Stimulated activated naive CD8-positive, alpha-beta T cell treated with anti-CD3 and anti-CD28 coated beads, Interleukin-15, amount 100 ng/mL, for 72 hours (primary cell): ENCODE measurements at regions not wholly inside any gene's neighbourhood (a gene's known extent, or its start where the extent isn't known, plus 50 kb on each side); places are given as distances from the start of the nearest gene placed in this dataset.

Source experiments
- ATAC-seq: fragments of 150-1000 bp; cut with Tn5 transposase; 2 replicates; pipeline ENCODE4 v1.10.0; 2021; ENCODE audit warnings: mild to moderate bottlenecking, moderate library complexity
- DNase-seq, 2 donors: peaks; one replicate each; pipeline ENCODE4 v3.0.0; 2021 to 2022
- H3K27ac Mint-ChIP-seq, 2 donors: one replicate each; pipeline ENCODE4 v1.8.0; 2022; ENCODE audit warnings: mild to moderate bottlenecking in 2 of 2, mixed read lengths in 2 of 2, moderate library complexity in 2 of 2
- H3K27me3 Mint-ChIP-seq: one replicate; pipeline ENCODE4 v1.8.0; 2022; ENCODE audit warnings: mixed read lengths
- H3K4me1 Mint-ChIP-seq: one replicate; pipeline ENCODE4 v1.8.0; 2022; ENCODE audit warnings: mild to moderate bottlenecking, mixed read lengths
- H3K4me3 Mint-ChIP-seq, 2 donors: one replicate each; pipeline ENCODE4 v1.8.0; 2022; ENCODE audit warnings: mild to moderate bottlenecking in 2 of 2, mixed read lengths in 2 of 2, moderate library complexity in 1 of 2
- H3K9me3 Mint-ChIP-seq, 2 donors: one replicate each; pipeline ENCODE4 v1.8.0; 2022; ENCODE audit warnings: mixed read lengths in 2 of 2

GRCh38 chr5:114208588-114208987 is 153.3 kb upstream of the KCNN2 start:
- Mint-ChIP-seq H3K4me1 (no peaks in the 10 kb centered on the region), H3K27me3 (no peaks in the 10 kb centered on the region), H3K4me3 (no peak overlapping the region), H3K9me3 (no peaks in the 10 kb centered on the region), H3K27ac (no peak overlapping the region)
- DNase-seq: no peak
- no peak for ATAC-seq

GRCh38 chr5:114210662-114211061 is 151.2 kb upstream of the KCNN2 start:
- H3K27me3 Mint-ChIP-seq: no peaks in the 10 kb centered on the region
- no peak overlapping the region for H3K4me3 Mint-ChIP-seq
- no peak overlapping the region for H3K27ac Mint-ChIP-seq
- H3K9me3 Mint-ChIP-seq: no peaks in the 10 kb centered on the region
- ATAC-seq (no peak), DNase-seq (no peak)
- H3K4me1 Mint-ChIP-seq: no peaks in the 10 kb centered on the region

GRCh38 chr5:114221807-114222206 is 140.1 kb upstream of the KCNN2 start:
- peaks cover 0 to 18% of the 10 kb centered on the region in 2 donors for H3K9me3 Mint-ChIP-seq
- no peak overlapping the region for H3K27ac Mint-ChIP-seq
- ATAC-seq: no peak
- no peaks in the 10 kb centered on the region for H3K27me3 Mint-ChIP-seq
- DNase-seq: no peak
- no peaks in the 10 kb centered on the region for H3K4me1 Mint-ChIP-seq
- no peak overlapping the region for H3K4me3 Mint-ChIP-seq

- H3K4me1 Mint-ChIP-seq: no peaks in the 10 kb centered on the region
Measured at GRCh38 chr5:114223866-114224265, 138.0 kb upstream of the KCNN2 start.

GRCh38 chr5:114237766-114238165 is 124.1 kb upstream of the KCNN2 start:
- Mint-ChIP-seq H3K27me3 (no peaks in the 10 kb centered on the region), H3K9me3 (peaks cover 0 to 9% of the 10 kb centered on the region in 2 donors), H3K27ac (no peak overlapping the region), H3K4me1 (no peaks in the 10 kb centered on the region), H3K4me3 (no peak overlapping the region)
- ATAC-seq (no peak), DNase-seq (no peak)

More at GRCh38 chr5:114223866-114224265, 138.0 kb upstream of the KCNN2 start:
- H3K9me3 Mint-ChIP-seq: peaks cover 0 to 3% of the 10 kb centered on the region in 2 donors
- H3K27me3 Mint-ChIP-seq: no peaks in the 10 kb centered on the region
- H3K27ac Mint-ChIP-seq: no peak overlapping the region
- DNase-seq (no peak), ATAC-seq (no peak)
- H3K4me3 Mint-ChIP-seq: no peak overlapping the region

GRCh38 chr5:114238771-114239313 is 123.0 kb upstream of the KCNN2 start:
- no peak for DNase-seq
- peaks cover 0 to 9% of the 10 kb centered on the region in 2 donors for H3K9me3 Mint-ChIP-seq
- ATAC-seq: no peak
- H3K27me3 Mint-ChIP-seq: no peaks in the 10 kb centered on the region
- H3K4me3 Mint-ChIP-seq: no peak overlapping the region
- H3K4me1 Mint-ChIP-seq: no peaks in the 10 kb centered on the region
- no peak overlapping the region for H3K27ac Mint-ChIP-seq

GRCh38 chr5:114243281-114243971 is 118.4 kb upstream of the KCNN2 start:
- DNase-seq: no peak
- Mint-ChIP-seq H3K4me3 (no peak overlapping the region), H3K4me1 (no peaks in the 10 kb centered on the region), H3K27me3 (no peaks in the 10 kb centered on the region), H3K9me3 (no peaks in the 10 kb centered on the region), H3K27ac (no peak overlapping the region)
- ATAC-seq: no peak

- Mint-ChIP-seq H3K4me3 (no peak overlapping the region), H3K27ac (no peak overlapping the region), H3K27me3 (no peaks in the 10 kb centered on the region), H3K9me3 (no peaks in the 10 kb centered on the region), H3K4me1 (no peaks in the 10 kb centered on the region)
- ATAC-seq (no peak), DNase-seq (no peak)
Measured at GRCh38 chr5:114243972-114244317, 117.9 kb upstream of the KCNN2 start.

GRCh38 chr5:114249823-114250222 is 112.0 kb upstream of the KCNN2 start:
- Mint-ChIP-seq H3K4me1 (no peaks in the 10 kb centered on the region), H3K9me3 (no peaks in the 10 kb centered on the region), H3K27ac (no peak overlapping the region), H3K27me3 (no peaks in the 10 kb centered on the region), H3K4me3 (no peak overlapping the region)
- ATAC-seq (no peak), DNase-seq (no peak)

GRCh38 chr5:114250536-114250935 is 111.3 kb upstream of the KCNN2 start:
- no peak overlapping the region for H3K4me3 Mint-ChIP-seq
- no peaks in the 10 kb centered on the region for H3K4me1 Mint-ChIP-seq
- no peak overlapping the region for H3K27ac Mint-ChIP-seq
- H3K27me3 Mint-ChIP-seq: no peaks in the 10 kb centered on the region
- H3K9me3 Mint-ChIP-seq: no peaks in the 10 kb centered on the region
- ATAC-seq (no peak), DNase-seq (no peak)

GRCh38 chr5:114252226-114252625 is 109.6 kb upstream of the KCNN2 start:
- no peak for DNase-seq
- no peak overlapping the region for H3K4me3 Mint-ChIP-seq
- no peak for ATAC-seq
- H3K4me1 Mint-ChIP-seq: no peaks in the 10 kb centered on the region
- no peaks in the 10 kb centered on the region for H3K9me3 Mint-ChIP-seq
- H3K27me3 Mint-ChIP-seq: no peaks in the 10 kb centered on the region
- H3K27ac Mint-ChIP-seq: no peak overlapping the region

GRCh38 chr5:114255260-114255659 is 106.6 kb upstream of the KCNN2 start:
- Mint-ChIP-seq H3K4me1 (no peaks in the 10 kb centered on the region), H3K4me3 (no peak overlapping the region), H3K27me3 (no peaks in the 10 kb centered on the region), H3K9me3 (peaks cover 6 to 7% of the 10 kb centered on the region in 2 donors), H3K27ac (no peak overlapping the region)
- ATAC-seq (no peak), DNase-seq (no peak)

GRCh38 chr5:114261989-114262388 is 99.9 kb upstream of the KCNN2 start:
- no peaks in the 10 kb centered on the region for H3K4me1 Mint-ChIP-seq
- H3K4me3 Mint-ChIP-seq: no peak overlapping the region
- no peak for ATAC-seq

GRCh38 chr5:114265432-114266060 is 96.3 kb upstream of the KCNN2 start:
- H3K9me3 Mint-ChIP-seq: no peaks in the 10 kb centered on the region

More at GRCh38 chr5:114261989-114262388, 99.9 kb upstream of the KCNN2 start:
- peaks cover 6 to 8% of the 10 kb centered on the region in 2 donors for H3K9me3 Mint-ChIP-seq
- no peaks in the 10 kb centered on the region for H3K27me3 Mint-ChIP-seq
- H3K27ac Mint-ChIP-seq: no peak overlapping the region
- no peak for DNase-seq

GRCh38 chr5:114266374-114266773 is 95.5 kb upstream of the KCNN2 start:
- DNase-seq: no peak
- H3K9me3 Mint-ChIP-seq: no peaks in the 10 kb centered on the region
- no peak for ATAC-seq
- H3K27me3 Mint-ChIP-seq: no peaks in the 10 kb centered on the region
- peak overlapping the region in 1 of 2 donors; percentile 59 for H3K27ac Mint-ChIP-seq
- no peaks in the 10 kb centered on the region for H3K4me1 Mint-ChIP-seq
- no peak overlapping the region for H3K4me3 Mint-ChIP-seq

More at GRCh38 chr5:114265432-114266060, 96.3 kb upstream of the KCNN2 start:
- Mint-ChIP-seq H3K27me3 (no peaks in the 10 kb centered on the region), H3K27ac (peak overlapping the region in 1 of 2 donors; percentile 42), H3K4me1 (no peaks in the 10 kb centered on the region), H3K4me3 (no peak overlapping the region)
- ATAC-seq (no peak), DNase-seq (no peak)

- Mint-ChIP-seq H3K9me3 (peaks cover 0 to 7% of the 10 kb centered on the region in 2 donors), H3K4me1 (no peaks in the 10 kb centered on the region), H3K27me3 (no peaks in the 10 kb centered on the region), H3K4me3 (no peak overlapping the region), H3K27ac (no peak overlapping the region)
- DNase-seq (no peak), ATAC-seq (no peak)
Measured at GRCh38 chr5:114296191-114296590, 65.7 kb upstream of the KCNN2 start.
